ENCODE measurements at regions not wholly inside any gene's neighbourhood (a gene's known extent, or its start where the extent isn't known, plus 50 kb on each side); places are given as distances from the start of the nearest gene placed in this dataset.

GRCh38 chr2:19122220-19122619 is 236.2 kb downstream of the OSR1 start:
- Histone ChIP-seq H4K8ac (ENCODE audit: low read depth in 2 of 2, low read length in 2 of 2) (peak overlapping the region in 1 of 2 experiments; percentile 46; a peak in 1 of 4 replicates), H2AFZ (replicated peaks; ENCODE audit: low read length, poor library complexity) (no peak overlapping the region), H3K4me1 (ENCODE audit: control insufficient read depth, insufficient read depth, low read length) (peaks cover 22% of the 10 kb centered on the region), H3K4ac (ENCODE audit: low read depth, low read length) (peak overlapping the region; percentile 92; the same call in 1 of the 2 replicates), H3K79me1 (ENCODE audit: low read depth in 1 of 2, low read length in 2 of 2) (no peaks in the 10 kb centered on the region), H4K20me1 (ENCODE audit: insufficient read depth, low read length) (no peaks in the 10 kb centered on the region), H3K4me2 (ENCODE audit: low read depth, low read length) (no peak overlapping the region), H3K4me3 (ENCODE audit: insufficient read depth, low read depth, low read length) (no peak overlapping the region), H3K9ac (ENCODE audit: low read depth, low read length) (no peak overlapping the region), H2AK9ac (replicated peaks; ENCODE audit: low read depth, low read length, poor library complexity) (no peak overlapping the region), H4K91ac (ENCODE audit: insufficient read depth, low read depth, low read length) (peak overlapping the region; percentile 83; the same call in 1 of the 2 replicates), H3K9me1 (ENCODE audit: insufficient read depth, low read length) (peaks cover 16% of the 10 kb centered on the region), H4K5ac (ENCODE audit: low read depth, low read length) (no peak overlapping the region), H3K27ac (ENCODE audit: insufficient read depth, low read length) (no peak overlapping the region), H3K9me3 (ENCODE audit: control insufficient read depth, insufficient read depth, low read length) (no peaks in the 10 kb centered on the region), H3K56ac (ENCODE audit: extremely low read depth, insufficient read depth, low read length) (no peak overlapping the region), H2BK20ac (ENCODE audit: low read depth, low read length) (peak overlapping the region; percentile 98; the same call in 1 of the 2 replicates), H3K23ac (ENCODE audit: low read depth, low read length) (no peak overlapping the region), H3K36me3 (ENCODE audit: control insufficient read depth, insufficient read depth, low read length) (no peaks in the 10 kb centered on the region), H3K27me3 (ENCODE audit: control insufficient read depth, insufficient read depth, low read length) (no peaks in the 10 kb centered on the region), H2AK5ac (ENCODE audit: low read depth, low read length) (no peak overlapping the region), H2BK120ac (ENCODE audit: low read depth, low read length) (peak overlapping the region; percentile 97), H2BK15ac (ENCODE audit: low read depth, low read length) (0 out of 3 replicates have a peak overlapping the region, but pooled peaks have one; percentile 82), H3K14ac (replicated peaks; ENCODE audit: low read depth, low read length) (peak overlapping the region; percentile 71; the same call in 1 of the 2 replicates), H3K18ac (ENCODE audit: low read depth, low read length) (peak overlapping the region; percentile 40; the same call in 1 of the 2 replicates), H2BK5ac (ENCODE audit: low read depth, low read length, poor library complexity, severe bottlenecking) (peak overlapping the region; percentile 91)
- no TSS peak for BruUV-seq (replicated peaks)
- DNase-seq (no peak), ATAC-seq (ENCODE audit: low read depth) (no peak)
- CTCF ChIA-PET = no interaction called here
- POLR2A ChIA-PET (ENCODE audit: unreplicated experiment) = no interaction called here
- intact Hi-C loops (cut with micrococcal nuclease) = loop anchor here (5.0 to 10.0 kb wide), 3 partner anchors 235 to 687 kb away; partner anchors contain the start of gene OSR1
- in situ Hi-C loops (cut with MboI; ENCODE audit: low sequenced_read_pairs) = loop anchor here (10.0 kb wide), 1 partner anchor 233 kb away; the partner anchor contains the start of gene OSR1
- no CpG with 5 or more reads among the region's 1 CpG for WGBS, 2 experiments (ENCODE audit: extremely low coverage in 2 of 2, insufficient read length in 1 of 2)
- dilution Hi-C loops (cut with HindIII; ENCODE audit: low sequenced_read_pairs, unreplicated experiment) = no loop called here
- TF ChIP-seq CTCF (conservative IDR thresholded peaks at IDR 0.05; ENCODE audit: low read depth, low read length) (no peak), RCOR1 (IDR thresholded peaks at IDR 0.05; ENCODE audit: insufficient replicate concordance, low read length) (no peak), BHLHE40 (IDR thresholded peaks at IDR 0.05; ENCODE audit: low read depth, low read length) (no peak)

Data from IMR-90 (cell line).